ENCODE measurements at regions not wholly inside any gene's neighbourhood (a gene's known extent, or its start where the extent isn't known, plus 50 kb on each side); places are given as distances from the start of the nearest gene placed in this dataset.
A peak's percentile ranks its signal among the peaks of the same experiment; 100 is the strongest.
"Not testable (repeated sequence)": the region's sequence is repeated elsewhere in the genome, so short reads cannot be mapped to it uniquely, and the experiment has no call there.

DNA sequence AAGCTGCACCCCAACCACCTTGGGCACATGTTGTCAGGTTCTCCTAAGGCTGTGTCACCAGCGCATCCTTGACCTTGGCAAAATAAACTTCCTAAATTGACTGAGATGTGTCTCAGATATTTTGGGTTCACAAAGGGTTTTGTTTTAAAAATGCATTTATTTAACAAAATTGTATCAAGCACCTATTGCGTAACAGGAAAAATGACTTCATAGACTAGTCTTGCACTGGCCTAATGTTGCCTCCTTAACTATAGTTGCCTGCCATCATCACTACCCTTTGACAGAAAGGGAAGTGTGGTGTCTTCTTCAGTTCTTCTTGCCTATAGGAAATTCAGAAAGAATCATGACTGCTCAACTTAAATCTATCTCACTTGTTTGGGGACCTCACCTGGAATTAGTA, 374.2 kb downstream of the SH2D1A start:
- DNase-seq: no peak

DNA sequence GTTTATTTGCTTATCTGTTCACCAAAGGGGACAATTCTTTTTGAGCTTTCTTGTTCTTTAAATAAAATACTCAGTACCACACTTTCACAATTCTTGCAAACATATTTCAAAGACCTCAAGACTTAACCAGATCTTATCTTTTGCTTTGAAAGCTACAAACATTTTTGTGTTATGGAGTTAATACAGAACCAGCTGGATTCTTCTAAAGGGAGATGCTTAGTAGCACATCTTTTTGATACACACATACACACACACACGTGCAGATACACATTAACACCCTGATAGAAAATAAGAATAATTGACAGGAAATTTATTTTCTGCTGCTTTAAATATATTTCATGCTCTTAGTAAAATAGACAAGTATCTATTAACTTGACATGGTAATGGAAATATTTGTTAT, 379.1 kb downstream of the SH2D1A start:
- DNase-seq: no peak

DNA sequence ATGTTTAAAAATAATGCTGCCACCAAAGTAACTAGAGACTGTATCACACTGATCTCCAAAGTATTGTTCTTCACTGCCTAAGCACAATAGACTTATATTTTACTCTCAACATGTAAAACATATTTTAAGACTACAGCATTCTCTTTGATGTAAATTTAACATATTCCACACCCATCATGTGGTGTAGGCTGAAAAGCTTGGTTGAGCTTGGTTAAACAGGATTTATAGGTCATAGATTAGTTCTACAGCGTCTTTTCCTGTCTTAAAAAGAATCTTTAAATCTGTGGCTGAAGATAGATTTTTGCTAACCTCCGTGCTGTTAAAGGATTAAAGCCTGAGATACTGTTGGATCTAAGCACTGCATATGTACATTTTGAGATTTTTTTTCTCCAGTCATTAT, 379.9 kb downstream of the SH2D1A start:
- DNase-seq: no peak

DNA sequence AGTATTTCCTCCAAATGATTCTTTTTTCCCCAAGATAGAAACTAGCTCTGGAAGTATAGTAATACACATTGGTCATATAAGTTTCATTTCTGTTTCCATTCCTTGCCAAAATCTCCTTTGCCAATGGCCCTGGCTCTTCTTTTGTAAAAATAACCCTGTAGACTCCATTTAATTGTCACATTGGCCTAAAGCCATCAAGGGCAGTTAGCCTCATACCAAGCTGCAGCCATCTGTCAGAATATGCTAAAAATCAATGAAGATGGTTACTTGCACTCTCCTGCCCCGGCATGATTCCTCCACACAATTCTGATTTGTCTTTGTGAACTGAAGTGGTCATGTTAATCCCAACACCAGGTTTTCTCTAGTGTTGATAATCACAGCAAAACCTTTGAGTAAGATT, 380.5 kb downstream of the SH2D1A start:
- DNase-seq: no peak

DNA sequence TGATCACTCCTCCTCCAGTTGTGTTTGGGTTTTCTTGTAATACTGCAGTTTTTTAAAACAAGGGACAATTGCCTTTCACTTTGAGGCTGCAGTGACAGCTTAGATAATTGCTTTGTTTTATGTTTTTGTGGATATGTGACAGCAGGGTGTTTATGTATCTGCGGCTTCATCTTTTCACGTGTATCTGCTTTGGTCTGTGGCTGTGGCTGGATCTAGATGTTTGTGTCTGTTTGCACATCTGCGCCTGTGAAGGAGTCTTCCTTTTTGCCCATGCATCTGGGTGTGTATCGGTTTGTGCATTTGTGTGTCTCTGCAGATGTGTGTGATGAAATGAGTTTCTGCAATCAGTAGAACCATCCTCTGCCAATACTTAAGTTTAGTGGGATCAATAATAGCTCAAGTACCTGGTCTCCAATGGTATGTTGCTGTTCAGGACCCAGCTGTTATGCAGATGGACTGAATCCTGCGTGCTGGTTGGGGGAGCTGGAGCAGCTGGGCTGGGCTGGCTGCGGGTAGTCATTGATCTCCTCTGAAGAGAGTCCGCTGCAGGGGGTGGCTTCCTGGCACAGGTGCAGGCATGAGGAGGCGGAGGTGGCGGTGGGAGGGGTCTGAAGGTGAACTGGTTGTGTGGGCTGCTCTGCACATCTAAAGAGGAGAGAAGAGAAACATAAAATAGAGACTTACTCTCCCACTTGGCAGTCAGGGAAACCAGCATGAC, 390.3 kb downstream of the SH2D1A start:
- peak; percentile 45 to 48 for DNase-seq

DNA sequence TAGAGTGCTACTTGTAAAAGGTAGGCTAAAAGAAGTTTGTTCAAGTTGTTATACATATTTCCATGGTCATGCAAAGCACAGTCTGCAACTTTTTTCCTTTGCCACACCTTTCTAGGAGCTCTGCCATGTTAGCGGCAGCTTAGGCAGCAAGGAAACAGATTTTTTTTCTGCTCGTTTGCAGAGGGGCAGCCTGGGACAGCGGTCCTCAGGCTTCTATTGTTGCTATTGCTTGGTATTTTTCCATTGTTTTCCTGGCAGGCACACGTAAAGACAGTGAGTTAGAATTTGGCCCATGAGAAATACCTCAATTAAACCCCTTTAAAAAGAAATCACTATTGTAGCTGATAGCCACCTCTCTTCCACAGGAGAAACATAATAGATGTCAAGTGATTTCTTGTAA, 391.4 kb downstream of the SH2D1A start:
- no peak for DNase-seq

DNA sequence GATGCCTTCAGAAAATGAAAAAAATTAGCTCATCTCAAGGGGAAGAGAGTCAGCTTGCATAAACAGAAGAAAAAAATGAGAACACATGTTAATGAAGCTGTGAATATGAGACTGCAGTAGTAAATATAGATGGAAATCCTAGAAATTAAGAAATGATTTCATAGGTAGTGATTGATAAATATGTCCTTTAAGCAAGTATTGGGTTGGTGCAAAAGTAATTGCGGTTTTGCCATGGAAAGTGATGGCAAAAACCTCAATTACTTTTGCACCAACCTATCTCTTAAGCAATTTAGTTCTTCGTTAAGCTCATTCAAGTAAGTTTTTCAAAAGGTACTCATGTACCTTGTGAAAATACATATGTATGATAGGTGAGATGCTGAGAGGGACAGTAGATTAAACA, 400.9 kb downstream of the SH2D1A start:
- DNase-seq: no peak

DNA sequence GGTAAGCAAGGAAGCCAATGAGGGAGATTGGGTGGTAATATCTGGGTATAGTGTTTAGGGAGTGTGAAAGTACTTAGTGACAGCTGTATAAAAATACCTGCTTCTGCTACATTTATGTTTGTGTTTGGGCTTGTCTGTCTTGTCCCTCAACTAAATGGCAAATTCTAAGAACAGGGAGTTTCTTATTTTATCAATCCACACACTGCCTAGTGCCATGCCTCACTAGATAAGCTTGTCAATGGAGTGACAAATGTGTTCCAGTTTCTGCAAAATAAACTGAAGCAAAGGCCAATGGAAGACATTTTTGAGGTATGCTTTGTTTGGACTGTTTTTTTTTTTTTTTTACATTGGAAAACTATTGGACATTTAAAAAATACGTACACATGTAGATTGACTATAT, 418.0 kb downstream of the SH2D1A start:
- DNase-seq: no peak

DNA sequence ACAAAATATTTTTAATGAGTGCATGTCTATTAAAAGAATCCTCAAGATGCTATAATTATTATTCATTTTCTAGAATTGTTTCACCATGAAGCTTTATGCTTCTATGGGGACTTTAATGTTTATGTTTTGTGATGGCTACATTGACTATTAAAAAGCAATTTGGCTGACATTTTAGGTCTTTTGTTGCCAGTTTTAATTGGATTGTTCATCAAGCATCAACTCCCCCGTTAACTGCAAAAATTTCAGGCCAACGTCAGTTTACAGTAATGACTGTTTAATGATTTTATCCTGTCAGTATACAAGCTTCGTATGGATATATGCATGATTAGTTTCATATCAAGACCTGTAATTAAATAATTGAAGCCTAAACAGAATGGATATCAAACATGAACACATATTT, 422.8 kb downstream of the SH2D1A start:
- DNase-seq: no peak

DNA sequence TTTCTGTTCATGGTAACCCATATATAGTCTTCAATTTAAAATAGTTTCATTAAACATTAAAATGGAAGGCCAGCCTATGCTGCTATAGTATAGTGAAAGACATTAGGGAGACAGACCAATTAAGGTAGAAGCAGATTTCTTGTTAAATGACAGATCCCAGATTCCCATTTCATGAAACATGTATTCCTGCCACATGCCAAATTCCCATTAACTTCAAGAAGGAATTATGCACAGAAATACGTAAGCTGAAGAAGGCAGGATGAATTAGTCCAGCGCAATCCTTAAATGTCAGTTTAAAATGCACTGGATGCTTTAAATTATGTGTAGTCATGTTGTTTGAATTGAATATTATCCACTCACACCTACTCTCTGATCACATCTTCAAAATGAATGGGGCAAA, 424.9 kb downstream of the SH2D1A start:
- DNase-seq: no peak

DNA sequence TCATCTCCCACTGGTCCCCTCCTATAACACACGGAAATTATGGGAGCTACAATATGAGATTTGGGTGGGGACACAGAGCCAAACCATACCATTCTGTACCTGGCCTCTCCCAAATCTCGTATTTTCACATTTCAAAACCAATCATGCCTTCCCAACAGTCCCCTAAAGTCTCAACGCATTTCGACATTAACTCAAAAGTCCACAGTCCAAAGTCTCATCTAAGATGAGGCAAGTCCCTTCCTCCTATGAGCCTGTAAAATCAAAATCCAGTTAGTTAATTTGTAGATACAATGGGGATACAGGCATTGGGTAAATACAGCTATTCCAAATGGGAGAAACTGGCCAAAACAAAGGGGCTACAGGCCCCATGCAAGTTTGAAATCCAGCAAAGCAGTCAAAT, 441.9 kb downstream of the SH2D1A start:
- not testable (repeated sequence) for DNase-seq

DNA sequence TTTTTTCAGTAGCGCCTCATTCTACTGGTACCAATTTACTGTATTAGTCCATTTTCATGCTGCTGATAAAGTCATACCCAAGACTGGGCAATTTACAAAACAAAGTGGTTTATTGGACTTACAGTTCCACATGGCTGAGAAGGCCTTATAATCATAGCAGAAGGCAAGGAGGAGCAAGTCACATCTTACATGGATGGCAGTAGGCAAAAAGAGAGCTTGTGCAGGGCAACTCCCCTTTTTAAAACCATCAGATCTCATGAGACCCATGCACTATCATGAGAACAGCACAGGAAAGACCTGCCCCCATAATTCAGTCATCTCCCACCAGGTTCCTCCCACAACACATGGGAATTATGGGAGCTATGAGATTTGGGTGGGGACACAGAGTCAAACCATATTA, 443.5 kb downstream of the SH2D1A start:
- DNase-seq: not testable (repeated sequence)

DNA sequence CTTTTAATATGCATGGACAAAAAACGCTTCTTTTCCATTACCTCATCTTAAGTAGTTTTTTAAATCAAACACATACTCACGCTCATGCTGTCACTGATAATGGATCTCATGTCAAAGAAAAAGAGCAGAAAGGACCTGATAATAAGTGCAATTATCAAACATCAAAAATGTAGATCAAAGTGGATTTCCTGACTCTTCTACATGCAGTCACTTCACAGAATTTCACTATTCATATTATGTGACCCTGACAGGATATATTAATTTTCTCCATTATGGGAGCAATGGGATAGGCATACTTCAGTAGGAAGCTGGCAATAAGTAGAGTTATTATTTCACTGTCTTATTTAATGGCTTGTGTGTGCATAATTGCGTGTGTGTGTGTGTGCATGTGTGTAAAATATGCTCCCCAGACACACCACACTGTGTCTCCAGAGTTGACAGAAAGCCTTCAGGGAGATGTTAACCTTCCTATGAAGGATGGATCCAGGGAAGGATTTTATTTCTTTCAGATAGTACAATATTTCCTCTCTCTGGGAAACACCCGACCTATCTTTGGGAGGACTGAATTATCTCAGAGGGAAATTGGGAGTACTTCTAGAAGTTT, 445.2 kb downstream of the SH2D1A start:
- no peak for DNase-seq

DNA sequence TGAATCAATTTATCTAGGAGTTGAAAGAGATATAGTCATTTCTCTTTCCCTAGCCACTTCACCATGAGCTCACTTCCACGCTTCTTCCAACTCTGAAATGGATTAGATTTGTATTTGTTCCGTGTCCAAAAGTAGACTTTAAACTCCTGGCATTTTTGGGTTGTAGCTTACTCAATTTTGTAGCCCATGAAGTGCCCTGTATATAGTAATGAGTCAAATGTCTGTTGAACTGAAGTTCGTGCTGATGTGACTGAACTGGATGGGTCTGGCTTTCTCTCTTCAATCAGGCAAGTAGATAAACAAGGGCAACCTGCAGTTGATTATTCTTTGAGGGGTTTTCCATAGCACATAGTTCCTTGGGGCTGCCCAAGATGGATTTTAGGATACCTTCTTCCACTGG, 450.6 kb downstream of the SH2D1A start:
- DNase-seq: no peak

DNA sequence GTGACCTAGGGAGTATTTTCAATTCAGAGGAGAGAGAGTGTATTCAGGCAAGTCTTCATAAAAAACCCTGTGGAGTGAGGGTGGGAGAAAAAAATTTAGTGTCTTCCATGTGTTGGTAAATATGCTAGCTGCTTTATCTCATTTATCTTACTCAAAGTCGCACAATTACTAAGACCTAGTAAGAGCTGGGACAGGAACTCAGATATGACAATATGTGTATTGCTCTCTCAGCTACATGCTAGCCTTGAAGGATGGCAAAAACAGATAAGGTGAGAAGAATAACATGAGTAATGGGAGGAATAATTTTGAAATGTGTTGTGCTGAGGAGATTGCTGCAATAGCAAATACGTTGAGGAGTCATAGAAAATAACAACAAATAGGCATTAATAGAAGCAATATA, 458.6 kb downstream of the SH2D1A start:
- DNase-seq: no peak

DNA sequence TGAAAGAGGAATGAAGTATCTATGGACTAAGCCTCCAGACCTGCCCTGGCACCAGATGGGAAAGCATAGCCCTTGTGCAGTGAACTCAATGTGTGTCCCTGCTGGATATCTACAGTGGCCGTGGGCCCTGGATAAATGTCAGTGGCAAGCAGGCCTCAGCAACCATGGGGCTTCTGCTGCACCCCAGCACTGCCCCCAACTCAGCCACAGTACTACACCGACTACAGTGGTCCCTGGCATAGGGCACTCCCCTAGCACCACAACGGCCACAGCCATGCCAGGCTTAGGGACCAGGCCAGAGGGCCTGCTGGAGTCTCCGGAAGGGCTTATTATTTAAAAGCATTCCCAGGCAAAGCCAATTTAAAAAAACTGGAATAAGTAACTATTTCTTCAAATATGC, 459.1 kb downstream of the SH2D1A start:
- DNase-seq: no peak

DNA sequence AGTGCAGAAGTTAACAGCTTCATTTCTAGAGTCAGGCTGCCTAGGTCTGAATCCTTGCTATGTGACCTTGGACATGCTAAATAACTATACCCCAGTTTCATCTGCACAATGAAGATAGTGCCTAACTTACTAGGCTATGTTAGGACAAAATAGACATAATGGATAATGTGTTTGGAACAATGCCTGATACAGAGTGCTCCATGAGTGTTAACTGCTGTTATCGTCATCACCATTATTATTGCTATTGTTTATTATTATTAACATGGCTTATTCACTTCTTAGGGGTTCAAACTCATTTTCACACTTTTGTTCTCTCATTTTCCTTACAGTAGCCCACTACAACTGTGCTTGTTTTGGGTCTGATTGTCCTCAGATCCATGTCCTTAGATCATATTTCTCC, 467.7 kb downstream of the SH2D1A start:
- DNase-seq: no peak

DNA sequence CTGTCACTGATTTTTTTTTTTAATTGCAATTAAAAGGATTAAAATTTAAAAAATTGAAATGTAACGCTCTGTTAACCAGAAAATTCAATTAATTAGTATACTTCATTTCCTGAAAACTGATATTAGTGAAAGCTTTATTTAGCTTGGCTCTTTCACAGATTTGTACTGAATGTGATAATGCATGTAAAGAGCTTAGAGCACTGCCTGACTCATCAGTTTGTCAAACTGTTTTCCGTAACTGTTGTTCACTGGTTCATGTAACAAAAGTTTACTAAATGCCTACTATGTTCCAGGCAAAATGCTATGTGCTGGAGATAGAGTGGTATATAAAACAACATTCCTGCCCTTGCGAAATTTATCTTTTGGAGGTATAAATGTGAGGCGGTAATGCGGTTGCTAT, 471.7 kb downstream of the SH2D1A start:
- DNase-seq: no peak

DNA sequence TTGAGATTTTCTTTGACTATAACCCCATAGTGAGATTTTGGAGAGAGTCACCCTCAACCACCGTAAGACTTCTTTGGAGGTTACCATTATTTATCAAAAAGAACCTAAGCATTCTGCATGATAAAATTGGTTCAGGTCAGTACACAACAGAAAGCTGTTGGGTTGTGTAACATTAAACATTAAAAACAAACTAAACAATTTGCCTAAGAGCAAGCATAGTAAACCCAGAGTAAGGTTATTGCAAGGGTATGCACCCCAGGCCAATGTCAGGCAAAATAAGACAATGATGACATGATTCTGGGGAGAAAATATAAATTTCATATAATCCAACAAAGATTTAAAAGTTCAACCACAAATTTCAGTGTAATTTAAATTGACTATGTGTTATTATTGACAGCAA, 472.4 kb downstream of the SH2D1A start:
- no peak for DNase-seq

DNA sequence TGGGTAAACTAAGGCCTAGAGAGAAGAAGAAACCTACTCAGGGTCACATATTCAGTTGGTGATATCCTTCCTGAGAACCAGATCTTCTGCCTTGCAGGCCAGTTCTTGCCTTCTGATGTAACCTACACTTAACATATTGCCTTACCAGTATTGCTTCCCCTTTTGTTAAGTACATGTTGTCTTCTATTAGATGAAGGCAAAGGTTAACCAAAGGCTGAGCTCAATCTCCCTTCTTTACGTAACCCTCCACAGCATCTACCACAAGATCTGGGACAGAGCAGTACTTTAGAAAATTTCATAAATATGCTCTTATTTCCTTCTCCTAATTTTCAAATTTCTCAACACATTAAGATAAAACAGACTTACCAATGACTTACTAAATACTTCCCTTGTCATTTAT, 474.4 kb downstream of the SH2D1A start:
- DNase-seq: no peak

DNA sequence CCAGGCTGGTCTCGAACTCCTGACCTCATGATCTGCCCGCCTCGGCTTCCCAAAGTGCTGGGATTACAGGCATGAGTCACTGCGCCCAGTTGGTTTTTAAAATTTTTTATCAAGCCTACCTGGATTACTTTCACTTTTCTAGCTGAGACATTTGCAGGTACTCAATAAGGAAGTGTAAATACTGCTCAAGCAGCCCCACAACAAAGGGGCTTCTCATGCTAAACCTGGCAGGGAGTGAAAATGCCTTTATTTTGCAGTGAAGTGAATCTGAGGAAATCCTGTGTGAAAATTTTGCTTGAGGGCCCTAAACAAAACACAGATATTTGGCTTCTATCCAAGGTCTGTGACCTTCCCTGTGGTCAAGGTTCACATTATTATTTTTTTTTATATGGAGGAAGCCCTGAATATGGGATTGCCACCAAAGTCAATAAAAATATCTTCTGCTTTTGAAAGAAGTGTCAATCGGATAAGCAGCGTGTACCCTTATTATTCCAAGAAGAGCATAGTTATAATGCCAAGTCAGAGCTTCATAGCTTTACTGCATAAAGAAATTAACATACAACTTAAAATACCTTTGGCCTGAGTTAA, 481.0 kb downstream of the SH2D1A start:
- DNase-seq: no peak

DNA sequence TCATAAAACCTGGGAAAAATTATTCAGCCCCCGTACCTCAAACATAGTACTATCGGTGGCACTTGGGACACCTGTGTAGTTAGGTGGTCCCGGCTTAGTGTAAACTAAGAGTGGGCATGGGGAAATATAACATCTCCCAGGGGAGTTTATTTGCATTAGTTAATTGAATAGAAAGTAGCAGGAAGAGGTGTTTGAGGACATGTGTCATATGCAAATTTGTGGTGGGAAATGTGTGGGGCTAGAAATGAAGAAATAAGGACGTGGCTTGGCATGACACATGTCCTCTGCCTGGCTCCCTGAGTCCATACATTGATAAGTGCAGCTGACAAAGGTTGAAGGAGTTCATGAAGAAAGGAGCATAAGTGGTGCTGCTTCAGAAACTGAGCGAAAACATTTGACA, 483.6 kb downstream of the SH2D1A start:
- DNase-seq: no peak

DNA sequence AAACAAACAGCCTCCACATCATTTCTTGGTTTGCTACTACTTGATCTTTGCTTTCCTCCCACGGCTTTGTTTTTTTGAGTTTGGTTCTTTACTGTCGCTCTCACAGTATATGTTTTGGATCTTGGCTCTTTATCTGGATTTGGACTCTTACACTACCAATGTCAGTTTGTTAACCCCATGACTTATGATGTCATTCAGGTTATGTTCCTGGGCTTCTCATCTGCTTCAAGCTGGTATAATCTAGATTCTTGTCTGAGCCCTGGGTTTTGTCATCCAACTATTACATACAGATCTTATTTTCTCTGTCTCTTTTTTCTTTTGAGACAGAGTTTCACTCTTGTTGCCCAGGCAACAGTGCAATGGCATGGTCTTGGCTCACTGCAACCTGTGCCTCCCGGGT, 482.9 kb upstream of the TEX13C start:
- DNase-seq: no peak

DNA sequence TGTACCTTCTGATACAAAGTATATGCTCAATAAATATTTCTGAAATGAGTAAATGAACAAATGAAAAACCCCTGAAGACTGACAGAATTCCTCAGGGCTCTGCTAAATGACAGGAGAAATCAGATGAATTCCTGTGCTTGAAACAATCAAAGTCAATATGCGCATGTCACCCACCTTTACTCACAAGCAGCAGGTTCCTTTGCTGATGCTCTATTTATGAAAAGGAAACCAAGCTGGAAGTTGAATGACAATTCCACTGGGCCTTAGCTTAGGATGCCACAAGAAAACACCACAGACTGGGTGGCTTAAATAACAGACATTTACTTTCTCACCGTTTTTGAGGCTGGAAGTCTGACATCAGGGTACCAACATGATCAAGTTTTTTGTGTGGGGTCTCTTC, 477.5 kb upstream of the TEX13C start:
- DNase-seq: no peak

DNA sequence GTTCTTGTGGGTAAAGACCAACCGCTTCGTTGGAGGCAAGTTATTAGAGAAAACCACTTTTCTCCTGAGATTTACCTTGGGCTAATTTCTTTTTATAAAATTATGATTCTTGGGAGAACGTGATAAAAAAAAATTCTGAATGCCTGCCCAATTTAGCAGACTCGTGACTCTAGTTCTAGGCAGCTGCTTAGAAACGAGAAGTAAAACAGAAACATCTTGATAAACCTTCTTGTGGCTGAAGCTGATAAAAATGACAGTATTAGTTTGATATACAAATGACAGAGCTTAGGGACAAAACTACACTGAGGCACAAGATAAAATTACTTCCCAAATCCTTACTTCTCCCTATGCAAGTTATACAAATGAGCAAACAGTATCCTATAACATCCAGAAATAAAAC, 458.9 kb upstream of the TEX13C start:
- DNase-seq: no peak

All from activated CD4-positive, alpha-beta T cell treated with anti-CD3 and anti-CD28 coated beads for 4 hours (primary cell).